OCI-LY1 (cell line): ENCODE measurements at regions not wholly inside any gene's neighbourhood (a gene's known extent, or its start where the extent isn't known, plus 50 kb on each side); places are given as distances from the start of the nearest gene placed in this dataset.

Experiments
- H2AFZ ChIP-seq: fragments of 200-600 bp; sonication (generic), shearing (Covaris generic); 2 replicates; pipeline ENCODE4 v1.6.0; 2014; ENCODE audit warnings: antibody characterized with exemption, mild to moderate bottlenecking, low read length
- H3F3A ChIP-seq: fragments of 200-600 bp; sonication (generic), shearing (Covaris generic); 2 replicates; pipeline ENCODE4 v1.6.0; 2014; ENCODE audit warnings: mild to moderate bottlenecking, antibody characterized with exemption, low read length, moderate library complexity; ENCODE audit not compliant: insufficient read depth
- H3K27ac ChIP-seq: fragments of 200-600 bp; sonication (generic); 2 replicates; pipeline ENCODE4 v1.5.1; 2014; ENCODE audit warnings: low read length, mixed run types, mild to moderate bottlenecking, low read depth; ENCODE audit not compliant: poor library complexity, severe bottlenecking
- H3K27me3 ChIP-seq: fragments of 200-600 bp; sonication (generic); 2 replicates; pipeline ENCODE4 v1.6.0; 2014; ENCODE audit warnings: antibody characterized with exemption, mild to moderate bottlenecking, low read length, moderate library complexity; ENCODE audit not compliant: insufficient read depth
- H3K36me3 ChIP-seq: fragments of 200-600 bp; sonication (generic); 2 replicates; pipeline ENCODE4 v1.6.1; 2014; ENCODE audit warnings: mild to moderate bottlenecking, antibody characterized with exemption, low read length, moderate library complexity, mixed read lengths; ENCODE audit not compliant: insufficient read depth
- H3K4me1 ChIP-seq: fragments of 200-600 bp; sonication (generic); 2 replicates; pipeline ENCODE4 v1.5.1; 2014; ENCODE audit warnings: mild to moderate bottlenecking, low read length, moderate library complexity; ENCODE audit not compliant: insufficient read depth, severe bottlenecking
- H3K4me2 ChIP-seq: fragments of 200-600 bp; sonication (generic), shearing (Covaris generic); 2 replicates; pipeline ENCODE4 v1.6.1; 2014; ENCODE audit warnings: low read length
- H3K4me3 ChIP-seq: fragments of 200-600 bp; sonication (generic); 2 replicates; pipeline ENCODE4 v1.5.1; 2014; ENCODE audit warnings: low read length, low read depth, mild to moderate bottlenecking, mixed read lengths; ENCODE audit not compliant: poor library complexity, severe bottlenecking
- H3K79me2 ChIP-seq: fragments of 200-600 bp; shearing (Covaris generic); 2 replicates; pipeline ENCODE4 v1.6.1; 2016; ENCODE audit warnings: mixed run types, low read length, mixed read lengths; ENCODE audit not compliant: insufficient read depth
- H3K9ac ChIP-seq: fragments of 200-600 bp; sonication (generic), shearing (Covaris generic); 2 replicates; pipeline ENCODE4 v1.6.1; 2014; ENCODE audit warnings: mild to moderate bottlenecking, low read length, mixed read lengths
- H3K9me2 ChIP-seq: fragments of 200-600 bp; sonication (generic), shearing (Covaris generic); 2 replicates; pipeline ENCODE4 v1.6.1; 2014; ENCODE audit warnings: low read depth, mild to moderate bottlenecking, low read length, mixed read lengths
- H3K9me3 ChIP-seq: fragments of 200-600 bp; shearing (Covaris generic); 2 replicates; pipeline ENCODE4 v1.6.1; 2014; ENCODE audit warnings: low read length, mixed read lengths
- H4K20me1 ChIP-seq: fragments of 200-600 bp; sonication (generic), shearing (Covaris generic); 2 replicates; pipeline ENCODE4 v1.6.0; 2016; ENCODE audit warnings: mild to moderate bottlenecking, low read length; ENCODE audit not compliant: insufficient read depth
- EZH2 ChIP-seq: fragments of 200-600 bp; sonication (generic), shearing (Covaris generic); IDR thresholded peaks from 2 replicates; pipeline ENCODE4 v1.8.0; 2017; ENCODE audit warnings: borderline replicate concordance, mixed run types, mild to moderate bottlenecking, antibody characterized with exemption, low read length, moderate library complexity, mixed read lengths
- TF ChIP-seq, protein P1 (sequence below): fragments of 200-600 bp; sonication (generic), shearing (Covaris generic); IDR thresholded peaks from 2 replicates; pipeline ENCODE4 v1.5.1; 2017; ENCODE audit warnings: mild to moderate bottlenecking, antibody characterized with exemption, low read length, moderate library complexity, mixed read lengths

DNA sequence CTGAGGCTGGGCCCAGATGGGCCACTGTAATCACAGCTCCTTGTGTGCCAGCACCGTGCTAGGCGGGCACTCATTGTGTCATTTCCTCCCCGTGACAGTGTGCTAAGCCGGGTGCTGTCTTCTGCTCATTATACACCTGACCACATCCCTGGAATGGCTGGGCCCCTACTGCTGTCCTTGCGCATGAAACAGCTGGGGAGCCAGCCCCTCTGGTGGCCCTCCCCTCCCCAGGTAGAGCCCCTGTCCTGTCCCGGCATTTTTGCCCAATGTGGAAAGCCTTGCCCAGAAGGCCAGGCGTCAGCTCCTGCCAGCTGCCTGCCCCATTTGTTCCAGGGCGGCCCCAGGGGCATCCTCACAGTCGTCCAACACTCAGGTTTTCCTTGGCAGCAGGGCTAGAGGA lies 107.4 kb upstream of the CASZ1 start:
- no peaks in the 10 kb centered on the region for H4K20me1 ChIP-seq
- H2AFZ ChIP-seq = no peak overlapping the region
- no peak overlapping the region for H3K27ac ChIP-seq
- H3K9me3 ChIP-seq = no peaks in the 10 kb centered on the region
- no peaks in the 10 kb centered on the region for H3K36me3 ChIP-seq
- no peaks in the 10 kb centered on the region for H3F3A ChIP-seq
- H3K4me1 ChIP-seq = no peaks in the 10 kb centered on the region
- H3K4me3 ChIP-seq = no peak overlapping the region
- no peak overlapping the region for H3K4me2 ChIP-seq
- no peaks in the 10 kb centered on the region for H3K79me2 ChIP-seq
- no peak overlapping the region for H3K9ac ChIP-seq
- no peaks in the 10 kb centered on the region for H3K9me2 ChIP-seq
- H3K27me3 ChIP-seq = no peaks in the 10 kb centered on the region; the same call in 1 of the 2 replicates
- TF ChIP-seq EZH2 = no peak
- TF ChIP-seq, protein P1, sequence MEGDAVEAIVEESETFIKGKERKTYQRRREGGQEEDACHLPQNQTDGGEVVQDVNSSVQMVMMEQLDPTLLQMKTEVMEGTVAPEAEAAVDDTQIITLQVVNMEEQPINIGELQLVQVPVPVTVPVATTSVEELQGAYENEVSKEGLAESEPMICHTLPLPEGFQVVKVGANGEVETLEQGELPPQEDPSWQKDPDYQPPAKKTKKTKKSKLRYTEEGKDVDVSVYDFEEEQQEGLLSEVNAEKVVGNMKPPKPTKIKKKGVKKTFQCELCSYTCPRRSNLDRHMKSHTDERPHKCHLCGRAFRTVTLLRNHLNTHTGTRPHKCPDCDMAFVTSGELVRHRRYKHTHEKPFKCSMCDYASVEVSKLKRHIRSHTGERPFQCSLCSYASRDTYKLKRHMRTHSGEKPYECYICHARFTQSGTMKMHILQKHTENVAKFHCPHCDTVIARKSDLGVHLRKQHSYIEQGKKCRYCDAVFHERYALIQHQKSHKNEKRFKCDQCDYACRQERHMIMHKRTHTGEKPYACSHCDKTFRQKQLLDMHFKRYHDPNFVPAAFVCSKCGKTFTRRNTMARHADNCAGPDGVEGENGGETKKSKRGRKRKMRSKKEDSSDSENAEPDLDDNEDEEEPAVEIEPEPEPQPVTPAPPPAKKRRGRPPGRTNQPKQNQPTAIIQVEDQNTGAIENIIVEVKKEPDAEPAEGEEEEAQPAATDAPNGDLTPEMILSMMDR = no peak

DNA sequence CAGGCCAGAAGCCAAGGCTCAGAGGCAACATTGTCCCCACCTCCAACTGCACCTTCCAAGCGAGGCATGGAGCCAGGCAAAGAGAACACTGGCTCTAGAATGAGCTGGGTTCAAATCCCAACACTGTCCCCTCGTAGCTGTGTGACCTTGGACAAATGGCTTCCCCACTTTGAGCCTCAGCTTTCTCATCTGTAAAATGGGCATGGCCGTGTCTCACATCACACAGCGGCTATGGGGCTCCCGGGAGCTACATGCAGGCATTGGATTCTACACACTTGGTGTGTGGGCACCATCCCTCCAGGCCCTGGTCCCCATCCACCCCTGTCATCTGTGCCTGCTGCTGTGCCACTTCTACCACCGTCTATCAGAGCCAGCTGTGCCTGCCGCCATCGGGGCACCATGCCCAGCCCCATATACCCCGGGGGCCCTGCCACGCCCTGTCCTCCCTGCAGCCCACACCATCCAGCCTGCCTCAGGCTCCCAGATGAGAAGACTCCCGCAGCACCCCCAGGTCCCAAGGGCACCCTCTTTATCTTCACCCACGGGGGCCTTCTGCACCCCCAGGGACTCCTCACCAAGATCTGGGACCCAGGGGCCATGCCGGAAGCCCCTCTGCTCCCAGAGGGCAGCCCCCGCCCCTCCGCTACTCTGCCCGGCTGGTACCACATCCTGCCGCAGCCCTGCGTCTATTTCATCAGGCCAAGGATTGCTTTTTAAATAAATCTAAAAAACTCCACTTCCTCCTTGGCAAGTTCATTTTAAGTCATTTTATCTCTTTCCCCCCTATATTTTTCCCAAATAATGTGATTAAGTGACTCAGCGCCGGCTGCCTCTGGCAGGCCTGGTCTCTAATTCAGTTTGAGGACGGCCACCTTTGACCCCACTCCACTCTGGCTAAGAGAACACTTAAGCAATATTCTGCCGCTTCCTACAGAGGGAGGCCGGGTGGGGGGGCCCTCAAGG lies 107.8 kb upstream of the TARDBP start:
- no peak overlapping the region for H3K9ac ChIP-seq
- no peaks in the 10 kb centered on the region for H3K79me2 ChIP-seq
- H3K9me3 ChIP-seq = no peaks in the 10 kb centered on the region
- no peaks in the 10 kb centered on the region; the same call in 1 of the 2 replicates for H3K27me3 ChIP-seq
- TF ChIP-seq EZH2 = no peak
- TF ChIP-seq, protein P1 = no peak
- no peaks in the 10 kb centered on the region for H3K9me2 ChIP-seq
- H3K4me3 ChIP-seq = no peak overlapping the region
- no peak overlapping the region for H2AFZ ChIP-seq
- H3K4me2 ChIP-seq = no peak overlapping the region
- no peak overlapping the region for H3K27ac ChIP-seq
- no peaks in the 10 kb centered on the region for H3K4me1 ChIP-seq
- H3F3A ChIP-seq = no peaks in the 10 kb centered on the region
- no peaks in the 10 kb centered on the region for H3K36me3 ChIP-seq
- H4K20me1 ChIP-seq = no peaks in the 10 kb centered on the region

DNA sequence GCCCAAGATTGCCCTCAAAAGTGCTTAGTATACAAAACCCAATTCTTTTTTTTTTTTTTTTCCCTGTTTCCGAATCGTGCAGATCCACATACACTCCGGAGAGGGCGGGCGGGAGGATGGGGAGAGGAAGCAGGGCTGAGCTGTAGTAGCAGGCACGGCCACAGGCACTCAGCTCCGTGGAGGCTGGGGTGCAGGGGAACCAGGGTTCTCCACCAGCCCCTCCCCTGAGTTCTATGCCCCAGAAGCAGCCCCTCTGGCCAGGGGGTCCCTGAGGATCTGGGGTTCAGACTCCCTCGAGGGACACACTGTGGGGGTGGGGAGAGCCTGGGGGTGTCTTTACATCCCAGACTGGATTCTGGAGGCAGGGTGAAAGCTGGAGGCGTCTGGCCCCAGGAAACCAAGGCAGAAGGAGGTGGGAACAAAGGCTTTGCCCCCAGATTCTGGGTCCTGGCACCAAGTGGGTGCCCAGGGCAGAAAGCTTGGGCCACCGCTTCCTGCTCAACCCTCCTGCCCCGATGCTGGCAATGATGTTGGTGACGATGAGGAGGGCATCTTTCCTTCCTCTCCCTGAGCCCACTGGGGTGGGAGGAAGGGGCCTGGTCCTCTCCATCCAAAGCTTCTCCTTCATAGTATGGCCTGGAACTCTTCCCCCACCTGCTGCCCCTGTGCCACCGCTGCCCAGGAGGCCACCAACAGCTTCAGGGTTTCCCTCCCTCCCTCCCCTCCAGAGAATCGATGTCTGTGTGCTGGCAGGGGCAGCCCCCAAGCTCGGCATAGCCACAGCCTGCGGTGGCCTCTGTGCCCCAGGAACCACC lies 106.4 kb upstream of the TARDBP start:
- Histone ChIP-seq H3F3A (no peaks in the 10 kb centered on the region), H3K9ac (no peak overlapping the region), H3K4me3 (no peak overlapping the region), H3K4me1 (no peaks in the 10 kb centered on the region), H3K27ac (no peak overlapping the region), H3K9me2 (no peaks in the 10 kb centered on the region), H3K4me2 (no peak overlapping the region), H3K27me3 (no peaks in the 10 kb centered on the region; the same call in 1 of the 2 replicates), H3K36me3 (no peaks in the 10 kb centered on the region), H4K20me1 (no peaks in the 10 kb centered on the region), H3K79me2 (no peaks in the 10 kb centered on the region), H2AFZ (no peak overlapping the region), H3K9me3 (no peaks in the 10 kb centered on the region)
- TF ChIP-seq EZH2 = no peak
- TF ChIP-seq, protein P1 = no peak
